ENCODE measurements at regions not wholly inside any gene's neighbourhood (a gene's known extent, or its start where the extent isn't known, plus 50 kb on each side); places are given as distances from the start of the nearest gene placed in this dataset.
"Not testable (repeated sequence)": the region's sequence is repeated elsewhere in the genome, so short reads cannot be mapped to it uniquely, and the experiment has no call there.

- TF ChIP-seq, protein P1, sequence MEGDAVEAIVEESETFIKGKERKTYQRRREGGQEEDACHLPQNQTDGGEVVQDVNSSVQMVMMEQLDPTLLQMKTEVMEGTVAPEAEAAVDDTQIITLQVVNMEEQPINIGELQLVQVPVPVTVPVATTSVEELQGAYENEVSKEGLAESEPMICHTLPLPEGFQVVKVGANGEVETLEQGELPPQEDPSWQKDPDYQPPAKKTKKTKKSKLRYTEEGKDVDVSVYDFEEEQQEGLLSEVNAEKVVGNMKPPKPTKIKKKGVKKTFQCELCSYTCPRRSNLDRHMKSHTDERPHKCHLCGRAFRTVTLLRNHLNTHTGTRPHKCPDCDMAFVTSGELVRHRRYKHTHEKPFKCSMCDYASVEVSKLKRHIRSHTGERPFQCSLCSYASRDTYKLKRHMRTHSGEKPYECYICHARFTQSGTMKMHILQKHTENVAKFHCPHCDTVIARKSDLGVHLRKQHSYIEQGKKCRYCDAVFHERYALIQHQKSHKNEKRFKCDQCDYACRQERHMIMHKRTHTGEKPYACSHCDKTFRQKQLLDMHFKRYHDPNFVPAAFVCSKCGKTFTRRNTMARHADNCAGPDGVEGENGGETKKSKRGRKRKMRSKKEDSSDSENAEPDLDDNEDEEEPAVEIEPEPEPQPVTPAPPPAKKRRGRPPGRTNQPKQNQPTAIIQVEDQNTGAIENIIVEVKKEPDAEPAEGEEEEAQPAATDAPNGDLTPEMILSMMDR (IDR thresholded peaks at IDR 0.05; ENCODE audit: low read depth, low read length): no peak
- H3K4me3 ChIP-seq (replicated peaks in 1 of 2; ENCODE audit: low read depth in 2 of 2, low read length in 2 of 2): no peak overlapping the region
- no peak for DNase-seq (ENCODE audit: low read depth in 2 of 2)
Measured at GRCh38 chr3:104245261-104245660, 1121.4 kb upstream of the ALCAM start.

DNA sequence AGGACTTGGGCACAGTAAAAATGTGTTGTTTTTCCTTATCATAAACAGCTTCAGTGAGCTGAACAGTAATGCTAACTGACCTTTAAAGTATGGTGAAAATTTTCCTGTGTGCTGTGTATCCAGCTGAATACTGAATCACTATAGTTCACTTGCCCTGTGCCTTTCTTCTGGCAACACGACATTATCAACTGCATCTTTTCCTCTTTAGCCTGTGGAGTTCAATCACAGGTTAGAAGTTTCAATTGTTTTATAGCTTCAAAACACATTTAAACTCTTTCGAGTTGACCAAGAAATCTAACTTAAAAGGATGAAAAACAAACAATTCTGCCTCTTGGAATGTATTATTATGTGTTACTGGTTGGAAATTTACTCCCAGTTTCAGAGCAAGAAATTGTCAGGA lies 1120.7 kb upstream of the ALCAM start:
- DNase-seq (ENCODE audit: low read depth in 2 of 2): no peak
- no peak overlapping the region for H3K4me3 ChIP-seq (replicated peaks in 1 of 2; ENCODE audit: low read depth in 2 of 2, low read length in 2 of 2)
- TF ChIP-seq, protein P1 (IDR thresholded peaks at IDR 0.05; ENCODE audit: low read depth, low read length): no peak

DNA sequence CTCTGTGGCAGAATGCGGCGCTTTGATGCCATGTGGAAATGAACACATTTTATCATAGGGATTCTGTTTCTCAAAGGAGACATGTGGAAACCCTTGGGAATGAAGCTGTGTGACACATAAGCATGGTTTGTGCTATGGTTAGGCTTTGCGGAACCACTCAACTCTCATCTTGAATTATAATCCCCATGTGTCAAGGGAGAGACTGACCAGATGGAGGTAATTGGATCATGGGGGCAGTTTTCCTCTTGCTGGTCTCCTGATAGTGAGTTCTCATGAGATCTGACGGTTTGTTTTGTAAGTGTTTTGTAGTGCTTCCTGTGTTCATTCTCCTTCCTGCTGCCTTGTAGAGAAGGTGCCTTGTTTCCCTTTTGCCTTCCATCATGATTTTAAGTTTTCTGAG lies 1109.2 kb upstream of the ALCAM start:
- TF ChIP-seq, protein P1 (IDR thresholded peaks at IDR 0.05; ENCODE audit: low read depth, low read length): no peak

DNA sequence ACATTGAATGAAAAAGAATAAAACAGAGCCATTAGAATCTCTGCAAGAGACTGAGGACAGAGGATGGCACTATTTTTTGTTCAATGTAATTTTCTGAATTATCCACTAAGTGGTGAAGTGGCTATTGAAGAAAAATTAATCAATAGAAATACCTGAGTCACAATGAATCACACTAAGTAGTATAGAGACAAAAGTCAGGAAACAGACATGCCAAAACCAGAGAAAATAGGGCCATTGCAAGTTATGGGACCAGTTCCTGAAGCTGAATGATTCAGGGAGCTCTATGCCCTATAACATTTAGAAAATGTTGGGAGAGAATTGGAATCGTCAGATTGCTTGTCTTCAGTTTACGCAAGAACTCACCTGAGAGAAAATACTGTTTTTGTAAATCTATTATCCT lies 1103.2 kb upstream of the ALCAM start:
- no peak for DNase-seq (ENCODE audit: low read depth in 2 of 2)
- no peak overlapping the region for H3K4me3 ChIP-seq (replicated peaks in 1 of 2; ENCODE audit: low read depth in 2 of 2, low read length in 2 of 2)
- TF ChIP-seq, protein P1 (IDR thresholded peaks at IDR 0.05; ENCODE audit: low read depth, low read length): no peak

More for the DNA sequence above, 1109.2 kb upstream of the ALCAM start:
- no peak overlapping the region for H3K4me3 ChIP-seq (replicated peaks in 1 of 2; ENCODE audit: low read depth in 2 of 2, low read length in 2 of 2)
- no peak for DNase-seq (ENCODE audit: low read depth in 2 of 2)

- not testable (repeated sequence) for H3K4me3 ChIP-seq (replicated peaks in 1 of 2; ENCODE audit: low read depth in 2 of 2, low read length in 2 of 2); DNase-seq (ENCODE audit: low read depth in 2 of 2)
Measured at GRCh38 chr3:104266219-104266618, 1100.5 kb upstream of the ALCAM start.

- TF ChIP-seq, protein P1 (IDR thresholded peaks at IDR 0.05; ENCODE audit: low read depth, low read length): no peak
- DNase-seq (ENCODE audit: low read depth in 2 of 2): no peak
- H3K4me3 ChIP-seq (replicated peaks in 1 of 2; ENCODE audit: low read depth in 2 of 2, low read length in 2 of 2): no peak overlapping the region
Measured at GRCh38 chr3:104269771-104270170, 1096.9 kb upstream of the ALCAM start.

- TF ChIP-seq, protein P1 (IDR thresholded peaks at IDR 0.05; ENCODE audit: low read depth, low read length): peak; percentile 74
- H3K4me3 ChIP-seq (replicated peaks in 1 of 2; ENCODE audit: low read depth in 2 of 2, low read length in 2 of 2): no peak overlapping the region
- DNase-seq (ENCODE audit: low read depth in 2 of 2): peak; percentile 52 to 60
Measured at GRCh38 chr3:104273046-104273649, 1093.6 kb upstream of the ALCAM start.
